ENCODE measurements at regions not wholly inside any gene's neighbourhood (a gene's known extent, or its start where the extent isn't known, plus 50 kb on each side); places are given as distances from the start of the nearest gene placed in this dataset.

GRCh38 chr18:39396168-39396567, 1830.6 kb upstream of the CELF4 start:
- no peak for DNase-seq (ENCODE audit: low spot score)
- H3K4me3 Mint-ChIP-seq, result no peak overlapping the region
- Histone ChIP-seq H3K9me2 (ENCODE audit: insufficient read depth) (no peaks in the 10 kb centered on the region), H3K79me2 (replicated peaks; ENCODE audit: insufficient read depth) (no peaks in the 10 kb centered on the region), H2AFZ (no peak overlapping the region), H3K27ac (ENCODE audit: low read depth) (no peak overlapping the region), H3F3A (replicated peaks; ENCODE audit: low read depth) (no peaks in the 10 kb centered on the region), H4K20me1 (replicated peaks; ENCODE audit: insufficient read depth) (no peaks in the 10 kb centered on the region), H3K36me3 (ENCODE audit: insufficient read depth) (no peaks in the 10 kb centered on the region; the same call in 1 of the 2 replicates), H3K27me3 (ENCODE audit: insufficient read depth) (no peaks in the 10 kb centered on the region), H3K4me1 (ENCODE audit: insufficient read depth) (no peaks in the 10 kb centered on the region), H3K4me3 (no peak overlapping the region), H3K4me2 (no peak overlapping the region)
- no peak overlapping the region for H3K27ac Mint-ChIP-seq
- H3K4me1 Mint-ChIP-seq, result no peaks in the 10 kb centered on the region
- no peak for TF ChIP-seq REST (IDR thresholded peaks at IDR 0.05; ENCODE audit: unreplicated experiment)
- no peak for TF ChIP-seq ETS1 (IDR thresholded peaks at IDR 0.05)
- TF ChIP-seq ZNF114 (CRISPR knock-in tag; IDR thresholded peaks at IDR 0.05), result no peak
- no peak for TF ChIP-seq EZH2phosphoT487 (IDR thresholded peaks at IDR 0.05; ENCODE audit: unreplicated experiment)
- no peak for TF ChIP-seq CREB1 (CRISPR knock-in tag; IDR thresholded peaks at IDR 0.05; ENCODE audit: low read depth)
- no peak for TF ChIP-seq STAT1 (IDR thresholded peaks at IDR 0.05; ENCODE audit: unreplicated experiment)
- no peak for TF ChIP-seq POLR2AphosphoS5 (IDR thresholded peaks at IDR 0.05; ENCODE audit: low read depth)
- no peak for TF ChIP-seq ZNF462 (CRISPR knock-in tag; IDR thresholded peaks at IDR 0.05)
- TF ChIP-seq EZH2 (IDR thresholded peaks at IDR 0.05; ENCODE audit: low read depth, unreplicated experiment), result no peak
- TF ChIP-seq CTCF (conservative IDR thresholded peaks at IDR 0.05; ENCODE audit: low read depth in 2 of 2), result no peak
- TF ChIP-seq NANOG (IDR thresholded peaks at IDR 0.05; ENCODE audit: borderline replicate concordance), result no peak
- peaks cover 10% of the 10 kb centered on the region for H3K27me3 Mint-ChIP-seq (ENCODE audit: insufficient read depth, low read depth, poor library complexity)
- ATAC-seq, result no peak
- peaks cover 34% of the 10 kb centered on the region for H3K9me3 Mint-ChIP-seq
- peaks cover 18% of the 10 kb centered on the region for H3K36me3 Mint-ChIP-seq (ENCODE audit: low read depth)

Data from GM23338 (cell line).